ENCODE measurements at regions not wholly inside any gene's neighbourhood (a gene's known extent, or its start where the extent isn't known, plus 50 kb on each side); places are given as distances from the start of the nearest gene placed in this dataset.

DNA sequence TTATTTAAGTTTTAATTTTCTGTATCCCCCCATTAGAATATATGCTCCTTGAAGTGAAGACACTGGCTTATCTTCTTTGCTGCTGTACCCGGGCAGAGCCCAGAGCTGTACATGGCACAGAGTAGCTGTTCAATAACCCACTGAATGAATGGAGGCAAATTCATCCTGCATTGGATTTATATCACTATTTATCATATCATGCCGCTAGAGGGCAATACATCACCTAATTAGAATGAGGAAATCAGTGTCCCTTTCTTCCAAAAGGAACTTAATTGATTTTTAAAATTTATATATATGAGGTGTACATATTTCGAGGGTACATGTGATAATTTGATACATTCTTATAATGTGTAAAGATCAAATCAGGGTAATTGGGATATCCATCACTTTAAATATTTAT is 89.2 kb upstream of the TMEM260 start:
- TF ChIP-seq POLR2A (IDR thresholded peaks at IDR 0.05) = no peak
- TF ChIP-seq, protein P1, sequence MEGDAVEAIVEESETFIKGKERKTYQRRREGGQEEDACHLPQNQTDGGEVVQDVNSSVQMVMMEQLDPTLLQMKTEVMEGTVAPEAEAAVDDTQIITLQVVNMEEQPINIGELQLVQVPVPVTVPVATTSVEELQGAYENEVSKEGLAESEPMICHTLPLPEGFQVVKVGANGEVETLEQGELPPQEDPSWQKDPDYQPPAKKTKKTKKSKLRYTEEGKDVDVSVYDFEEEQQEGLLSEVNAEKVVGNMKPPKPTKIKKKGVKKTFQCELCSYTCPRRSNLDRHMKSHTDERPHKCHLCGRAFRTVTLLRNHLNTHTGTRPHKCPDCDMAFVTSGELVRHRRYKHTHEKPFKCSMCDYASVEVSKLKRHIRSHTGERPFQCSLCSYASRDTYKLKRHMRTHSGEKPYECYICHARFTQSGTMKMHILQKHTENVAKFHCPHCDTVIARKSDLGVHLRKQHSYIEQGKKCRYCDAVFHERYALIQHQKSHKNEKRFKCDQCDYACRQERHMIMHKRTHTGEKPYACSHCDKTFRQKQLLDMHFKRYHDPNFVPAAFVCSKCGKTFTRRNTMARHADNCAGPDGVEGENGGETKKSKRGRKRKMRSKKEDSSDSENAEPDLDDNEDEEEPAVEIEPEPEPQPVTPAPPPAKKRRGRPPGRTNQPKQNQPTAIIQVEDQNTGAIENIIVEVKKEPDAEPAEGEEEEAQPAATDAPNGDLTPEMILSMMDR (IDR thresholded peaks at IDR 0.05) = peak; percentile 38 to 54 (median 47)
- TF ChIP-seq POLR2AphosphoS5 (IDR thresholded peaks at IDR 0.05) = no peak
- TF ChIP-seq EP300 (IDR thresholded peaks at IDR 0.05) = no peak
